ENCODE measurements at regions not wholly inside any gene's neighbourhood (a gene's known extent, or its start where the extent isn't known, plus 50 kb on each side); places are given as distances from the start of the nearest gene placed in this dataset.

DNA sequence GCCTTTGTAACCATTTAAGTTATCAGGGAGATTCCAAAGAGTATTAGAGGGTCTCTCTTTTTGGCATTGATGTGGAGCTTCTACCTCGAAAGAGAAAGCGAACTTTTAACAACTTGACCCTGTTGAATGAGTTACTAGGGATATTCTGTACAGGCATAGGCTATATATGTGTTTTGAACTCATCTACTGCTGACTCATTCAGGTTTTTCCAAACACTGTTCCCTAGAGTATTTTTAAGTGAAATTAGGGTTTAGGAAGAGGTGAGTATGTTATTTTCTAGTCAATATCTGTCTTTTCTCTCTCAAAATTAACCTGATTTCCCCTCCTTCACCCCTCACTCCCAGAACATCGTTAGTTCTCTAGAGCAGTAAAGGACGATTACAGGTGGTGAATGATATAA, 228.1 kb upstream of the C2CD4B start:
- peaks cover 4% of the 10 kb centered on the region for H3K27me3 Mint-ChIP-seq (ENCODE audit: low read depth)
- peaks cover 1% of the 10 kb centered on the region for H3K36me3 Mint-ChIP-seq
- H3K4me1 Mint-ChIP-seq: peaks cover 15% of the 10 kb centered on the region
- H3K9me3 Mint-ChIP-seq: peaks cover 2% of the 10 kb centered on the region
- H3K27ac Mint-ChIP-seq: no peak overlapping the region
- DNase-seq (ENCODE audit: low spot score in 2 of 2, unreplicated experiment in 2 of 2): no peak
- TF ChIP-seq, protein P1, sequence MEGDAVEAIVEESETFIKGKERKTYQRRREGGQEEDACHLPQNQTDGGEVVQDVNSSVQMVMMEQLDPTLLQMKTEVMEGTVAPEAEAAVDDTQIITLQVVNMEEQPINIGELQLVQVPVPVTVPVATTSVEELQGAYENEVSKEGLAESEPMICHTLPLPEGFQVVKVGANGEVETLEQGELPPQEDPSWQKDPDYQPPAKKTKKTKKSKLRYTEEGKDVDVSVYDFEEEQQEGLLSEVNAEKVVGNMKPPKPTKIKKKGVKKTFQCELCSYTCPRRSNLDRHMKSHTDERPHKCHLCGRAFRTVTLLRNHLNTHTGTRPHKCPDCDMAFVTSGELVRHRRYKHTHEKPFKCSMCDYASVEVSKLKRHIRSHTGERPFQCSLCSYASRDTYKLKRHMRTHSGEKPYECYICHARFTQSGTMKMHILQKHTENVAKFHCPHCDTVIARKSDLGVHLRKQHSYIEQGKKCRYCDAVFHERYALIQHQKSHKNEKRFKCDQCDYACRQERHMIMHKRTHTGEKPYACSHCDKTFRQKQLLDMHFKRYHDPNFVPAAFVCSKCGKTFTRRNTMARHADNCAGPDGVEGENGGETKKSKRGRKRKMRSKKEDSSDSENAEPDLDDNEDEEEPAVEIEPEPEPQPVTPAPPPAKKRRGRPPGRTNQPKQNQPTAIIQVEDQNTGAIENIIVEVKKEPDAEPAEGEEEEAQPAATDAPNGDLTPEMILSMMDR (IDR thresholded peaks at IDR 0.05; ENCODE audit: unreplicated experiment): no peak
- H3K4me3 Mint-ChIP-seq: no peak overlapping the region

DNA sequence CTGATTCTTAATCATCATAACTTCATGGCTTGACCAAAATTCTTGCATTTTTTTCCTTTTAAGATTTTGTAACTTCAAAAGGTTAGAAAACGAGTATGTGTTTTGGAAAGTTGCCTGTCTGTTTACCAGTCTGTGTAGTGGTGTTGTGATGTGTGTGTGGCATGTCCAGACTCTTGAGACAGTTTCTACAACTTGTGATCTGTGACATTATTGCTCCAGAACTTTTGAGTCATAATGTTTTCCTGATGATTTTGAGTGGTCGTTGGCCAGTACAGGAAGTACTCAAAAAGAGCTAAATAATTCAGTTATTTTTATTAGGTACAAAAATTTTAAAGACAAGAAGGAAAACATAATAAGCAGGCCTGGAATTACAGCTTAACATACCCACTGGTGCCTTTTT, 229.0 kb upstream of the C2CD4B start:
- TF ChIP-seq, protein P1 (IDR thresholded peaks at IDR 0.05; ENCODE audit: unreplicated experiment): no peak
- no peak overlapping the region for H3K27ac Mint-ChIP-seq
- H3K4me1 Mint-ChIP-seq: peaks cover 15% of the 10 kb centered on the region
- no peak for DNase-seq (ENCODE audit: low spot score in 2 of 2, unreplicated experiment in 2 of 2)
- peaks cover 6% of the 10 kb centered on the region for H3K36me3 Mint-ChIP-seq
- peaks cover 7% of the 10 kb centered on the region for H3K9me3 Mint-ChIP-seq
- peaks cover 4% of the 10 kb centered on the region for H3K27me3 Mint-ChIP-seq (ENCODE audit: low read depth)
- H3K4me3 Mint-ChIP-seq: no peak overlapping the region

DNA sequence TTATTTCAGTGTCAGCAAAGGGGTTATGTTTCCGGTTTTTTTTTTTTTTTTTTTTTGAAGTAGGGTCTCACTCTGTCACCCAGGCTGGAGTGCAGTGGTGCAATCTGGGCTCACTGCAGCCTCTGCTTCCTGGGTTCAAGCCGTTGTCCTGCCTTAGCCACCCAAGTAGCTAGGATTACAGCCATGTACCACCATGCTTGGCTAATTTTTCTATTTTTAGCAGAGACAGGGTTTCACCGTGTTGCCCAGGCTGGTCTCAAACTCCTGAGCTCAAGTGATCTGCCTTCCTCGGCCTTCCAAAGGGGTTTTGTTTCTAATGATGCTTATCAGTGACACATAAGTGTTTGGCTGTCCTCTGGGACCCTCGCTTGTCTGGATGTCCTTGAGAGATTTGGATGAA, 235.7 kb upstream of the C2CD4B start:
- Mint-ChIP-seq H3K9me3 (peaks cover 22% of the 10 kb centered on the region), H3K4me3 (no peak overlapping the region), H3K4me1 (no peaks in the 10 kb centered on the region), H3K27ac (no peak overlapping the region), H3K27me3 (ENCODE audit: low read depth) (no peaks in the 10 kb centered on the region), H3K36me3 (peaks cover 20% of the 10 kb centered on the region)
- no peak for DNase-seq (ENCODE audit: low spot score in 2 of 2, unreplicated experiment in 2 of 2)
- TF ChIP-seq, protein P1 (IDR thresholded peaks at IDR 0.05; ENCODE audit: unreplicated experiment): no peak

DNA sequence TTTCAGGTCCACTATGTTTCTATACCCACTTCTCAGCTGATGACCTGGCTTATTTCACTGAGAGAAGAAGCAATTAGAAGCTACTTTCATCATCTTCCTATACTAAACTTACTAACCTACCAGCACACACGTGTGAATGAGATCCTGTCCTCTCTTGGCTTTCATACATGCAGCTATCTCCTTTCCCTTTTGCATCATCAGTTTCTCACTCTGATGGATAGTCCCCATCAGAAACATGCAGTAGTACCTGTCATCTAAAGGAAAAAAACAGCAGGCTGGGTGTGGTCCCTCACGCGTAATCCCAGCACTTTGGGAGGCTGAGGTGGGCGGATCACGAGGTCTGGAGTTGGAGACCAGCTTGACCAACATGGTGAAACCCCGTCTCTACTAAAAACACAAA, 237.6 kb upstream of the C2CD4B start:
- Mint-ChIP-seq H3K4me3 (no peak overlapping the region), H3K27ac (no peak overlapping the region), H3K4me1 (no peaks in the 10 kb centered on the region), H3K36me3 (peaks cover 20% of the 10 kb centered on the region), H3K27me3 (ENCODE audit: low read depth) (no peaks in the 10 kb centered on the region), H3K9me3 (peaks cover 22% of the 10 kb centered on the region)
- TF ChIP-seq, protein P1 (IDR thresholded peaks at IDR 0.05; ENCODE audit: unreplicated experiment): no peak
- DNase-seq (ENCODE audit: low spot score in 2 of 2, unreplicated experiment in 2 of 2): no peak

DNA sequence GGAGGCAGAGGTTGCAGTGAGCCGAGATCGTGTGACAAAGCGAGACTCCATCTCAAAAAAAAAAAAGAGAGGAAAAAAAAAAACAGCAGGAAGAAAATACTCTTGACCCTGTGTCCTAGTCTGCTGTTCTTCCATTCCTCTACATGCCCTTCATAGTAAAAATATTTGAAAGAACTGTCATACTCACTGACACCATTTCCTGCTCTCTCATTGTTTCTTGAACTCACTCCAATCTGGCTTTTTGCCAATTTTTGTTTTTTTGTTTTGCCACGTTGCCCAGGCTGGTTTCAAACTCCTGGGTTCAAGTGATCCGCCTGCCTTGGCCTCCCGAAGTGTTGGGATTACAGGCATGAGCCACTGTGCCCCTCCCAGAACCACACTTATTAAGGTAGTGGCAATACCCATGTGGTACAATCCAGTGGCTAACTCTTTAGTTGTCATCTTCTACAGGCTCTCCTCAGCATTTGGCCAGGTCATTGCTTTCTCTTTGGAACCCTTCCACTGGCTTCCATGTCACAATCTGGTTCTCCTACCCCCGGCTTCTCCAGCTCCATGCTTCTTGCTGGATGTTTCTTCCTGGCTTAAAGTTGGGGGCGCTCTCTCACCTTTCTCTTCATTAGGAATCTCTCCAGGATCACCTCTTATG, 238.2 kb upstream of the C2CD4B start:
- DNase-seq (ENCODE audit: low spot score in 2 of 2, unreplicated experiment in 2 of 2): no peak
- H3K36me3 Mint-ChIP-seq: peaks cover 18% of the 10 kb centered on the region
- H3K4me3 Mint-ChIP-seq: no peak overlapping the region
- no peaks in the 10 kb centered on the region for H3K4me1 Mint-ChIP-seq
- no peak overlapping the region for H3K27ac Mint-ChIP-seq
- peaks cover 19% of the 10 kb centered on the region for H3K9me3 Mint-ChIP-seq
- TF ChIP-seq, protein P1 (IDR thresholded peaks at IDR 0.05; ENCODE audit: unreplicated experiment): no peak
- no peaks in the 10 kb centered on the region for H3K27me3 Mint-ChIP-seq (ENCODE audit: low read depth)
